ENCODE measurements at regions not wholly inside any gene's neighbourhood (a gene's known extent, or its start where the extent isn't known, plus 50 kb on each side); places are given as distances from the start of the nearest gene placed in this dataset.
"Not testable (repeated sequence)": the region's sequence is repeated elsewhere in the genome, so short reads cannot be mapped to it uniquely, and the experiment has no call there.

- DNase-seq (ENCODE audit: low spot score) = no peak
Measured at GRCh38 chr10:23754179-23754578, 315.3 kb downstream of the OTUD1 start.

- no peak for DNase-seq (ENCODE audit: low spot score)
Measured at GRCh38 chr10:23754941-23755340, 316.1 kb downstream of the OTUD1 start.

- no peak for DNase-seq (ENCODE audit: low spot score)
Measured at GRCh38 chr10:23755556-23755955, 316.7 kb downstream of the OTUD1 start.

- no peak for DNase-seq (ENCODE audit: low spot score)
Measured at GRCh38 chr10:23768281-23768680, 329.4 kb downstream of the OTUD1 start.

GRCh38 chr10:23777153-23777552 lies 338.3 kb downstream of the OTUD1 start:
- DNase-seq (ENCODE audit: low spot score) = no peak

GRCh38 chr10:23779301-23779700 lies 340.4 kb downstream of the OTUD1 start:
- no peak for DNase-seq (ENCODE audit: low spot score)

- DNase-seq (ENCODE audit: low spot score) = no peak
Measured at GRCh38 chr10:23780331-23780730, 341.5 kb downstream of the OTUD1 start.

- no peak for DNase-seq (ENCODE audit: low spot score)
Measured at GRCh38 chr10:23786594-23786993, 347.7 kb downstream of the OTUD1 start.

GRCh38 chr10:23793577-23793976 lies 354.7 kb downstream of the OTUD1 start:
- DNase-seq (ENCODE audit: low spot score) = no peak

- not testable (repeated sequence) for DNase-seq (ENCODE audit: low spot score)
Measured at GRCh38 chr10:23797452-23797851, 358.6 kb downstream of the OTUD1 start.

GRCh38 chr10:23804125-23804524 lies 365.2 kb downstream of the OTUD1 start:
- no peak for DNase-seq (ENCODE audit: low spot score)

GRCh38 chr10:23813687-23814086 lies 374.8 kb downstream of the OTUD1 start:
- no peak for DNase-seq (ENCODE audit: low spot score)

GRCh38 chr10:23818484-23818883 lies 379.6 kb downstream of the OTUD1 start:
- no peak for DNase-seq (ENCODE audit: low spot score)

GRCh38 chr10:23820792-23821191 lies 381.9 kb downstream of the OTUD1 start:
- no peak for DNase-seq (ENCODE audit: low spot score)

GRCh38 chr10:23824822-23825221 lies 384.1 kb upstream of the KIAA1217 start:
- no peak for DNase-seq (ENCODE audit: low spot score)

- DNase-seq (ENCODE audit: low spot score) = no peak
Measured at GRCh38 chr10:23826421-23826820, 382.5 kb upstream of the KIAA1217 start.

GRCh38 chr10:23829556-23829955 lies 379.4 kb upstream of the KIAA1217 start:
- DNase-seq (ENCODE audit: low spot score) = no peak

- DNase-seq (ENCODE audit: low spot score) = no peak
Measured at GRCh38 chr10:23834091-23834490, 374.8 kb upstream of the KIAA1217 start.

GRCh38 chr10:23850631-23851030 lies 358.3 kb upstream of the KIAA1217 start:
- DNase-seq (ENCODE audit: low spot score) = no peak

GRCh38 chr10:23859598-23859997 lies 349.3 kb upstream of the KIAA1217 start:
- DNase-seq (ENCODE audit: low spot score) = no peak

- no peak for DNase-seq (ENCODE audit: low spot score)
Measured at GRCh38 chr10:23864631-23865147, 344.2 kb upstream of the KIAA1217 start.

GRCh38 chr10:23866985-23867384 lies 342.0 kb upstream of the KIAA1217 start:
- DNase-seq (ENCODE audit: low spot score) = not testable (repeated sequence)

GRCh38 chr10:23868121-23868520 lies 340.8 kb upstream of the KIAA1217 start:
- DNase-seq (ENCODE audit: low spot score) = no peak

GRCh38 chr10:23869548-23869947 lies 339.4 kb upstream of the KIAA1217 start:
- no peak for DNase-seq (ENCODE audit: low spot score)

- DNase-seq (ENCODE audit: low spot score) = no peak
Measured at GRCh38 chr10:23869996-23870395, 338.9 kb upstream of the KIAA1217 start.
